Lower leg skin (tissue), 3 donors: ENCODE measurements at regions not wholly inside any gene's neighbourhood (a gene's known extent, or its start where the extent isn't known, plus 50 kb on each side); places are given as distances from the start of the nearest gene placed in this dataset.

ENCODE experiments used
- CTCF ChIP-seq, 3 donors: fragments of 450-650 bp; IDR thresholded peaks; one replicate each; pipeline ENCODE4 v1.5.1; 2016; ENCODE audit warnings: antibody characterized with exemption in 3 of 3, mild to moderate bottlenecking in 3 of 3, moderate library complexity in 2 of 3
- POLR2A ChIP-seq, 2 donors: fragments of 450-650 bp; IDR thresholded peaks; one replicate each; pipeline ENCODE4 v1.6.1; 2016 to 2017; ENCODE audit warnings: antibody characterized with exemption in 2 of 2, mild to moderate bottlenecking in 1 of 2, moderate library complexity in 1 of 2

GRCh38 chrY:21174697-21175463, 336.3 kb upstream of the RBMY1B start:
- TF ChIP-seq CTCF (IDR thresholded peaks at IDR 0.05) = no peak
- TF ChIP-seq POLR2A (IDR thresholded peaks at IDR 0.05) = no peak
